Lung (tissue), 11 donors: ENCODE measurements at regions not wholly inside any gene's neighbourhood (a gene's known extent, or its start where the extent isn't known, plus 50 kb on each side); places are given as distances from the start of the nearest gene placed in this dataset.

Experiments
- ATAC-seq: fragments of 200-7000 bp; cut with Tn5 transposase; one replicate; pipeline ENCODE4 v1.9.1; 2020; ENCODE audit warnings: moderate number of reproducible peaks; ENCODE audit not compliant: insufficient read depth, low FRiP score
- DNase-seq, 3 donors: peaks; one replicate each; pipeline ENCODE4 v3.0.0-alpha.2; 2013 to 2017
- H3K27ac ChIP-seq, 2 donors: one replicate each; pipeline ENCODE4 v1.5.1; 2013; ENCODE audit warnings: mild to moderate bottlenecking in 2 of 2, moderate library complexity in 2 of 2, control low read depth in 1 of 2, inconsistent platforms in 1 of 2, low read depth in 1 of 2, low read length in 1 of 2
- H3K27me3 ChIP-seq, 3 donors: one replicate each; pipeline ENCODE4 v1.5.1; 2013; ENCODE audit warnings: low read length in 2 of 3; ENCODE audit not compliant: control insufficient read depth in 3 of 3, insufficient read depth in 3 of 3
- H3K36me3 ChIP-seq, 4 donors: one replicate each; pipeline ENCODE4 v1.5.1; 2013; ENCODE audit warnings: low read length in 4 of 4, mild to moderate bottlenecking in 1 of 4, moderate library complexity in 1 of 4; ENCODE audit not compliant: control insufficient read depth in 4 of 4, insufficient read depth in 4 of 4
- H3K4me1 ChIP-seq, 5 donors: one replicate each; pipeline ENCODE4 v1.5.1; 2013; ENCODE audit warnings: low read length in 5 of 5, mild to moderate bottlenecking in 2 of 5, moderate library complexity in 1 of 5; ENCODE audit not compliant: control insufficient read depth in 5 of 5, insufficient read depth in 5 of 5
- H3K4me3 ChIP-seq: one replicate; pipeline ENCODE4 v1.5.1; 2013; ENCODE audit warnings: mild to moderate bottlenecking, control low read depth, moderate library complexity
- H3K9ac ChIP-seq, 2 donors: one replicate each; pipeline ENCODE4 v1.5.1; 2013; ENCODE audit warnings: low read length in 2 of 2, control low read depth in 1 of 2; ENCODE audit not compliant: insufficient read depth in 1 of 2
- H3K9me3 ChIP-seq, 4 donors: one replicate each; pipeline ENCODE4 v1.5.1; 2013; ENCODE audit warnings: low read length in 3 of 4, mild to moderate bottlenecking in 1 of 4, moderate library complexity in 1 of 4; ENCODE audit not compliant: control insufficient read depth in 4 of 4, insufficient read depth in 3 of 4
- WGBS, 2 donors: extraction: QIAGEN DNeasy Blood & Tissue Kit; methylation state at CpG; one replicate each; pipeline ENCODE4 v1.1.7; 2013; 5-methylcytosine and 5-hydroxymethylcytosine counted together
- TF ChIP-seq, protein P1 (sequence below): IDR thresholded peaks from 2 replicates; pipeline ENCODE4 v1.5.1; 2012; ENCODE audit warnings: mild to moderate bottlenecking; ENCODE audit errors: control extremely low read depth, extremely low read depth
- donor health status: control.
- donor health status: control.
- donor health status: Bipolar disorder and iron deficiency.
- donor health status: healthy.
- donor health status: DM: yes; HTN: yes; CAD: no.

DNA sequence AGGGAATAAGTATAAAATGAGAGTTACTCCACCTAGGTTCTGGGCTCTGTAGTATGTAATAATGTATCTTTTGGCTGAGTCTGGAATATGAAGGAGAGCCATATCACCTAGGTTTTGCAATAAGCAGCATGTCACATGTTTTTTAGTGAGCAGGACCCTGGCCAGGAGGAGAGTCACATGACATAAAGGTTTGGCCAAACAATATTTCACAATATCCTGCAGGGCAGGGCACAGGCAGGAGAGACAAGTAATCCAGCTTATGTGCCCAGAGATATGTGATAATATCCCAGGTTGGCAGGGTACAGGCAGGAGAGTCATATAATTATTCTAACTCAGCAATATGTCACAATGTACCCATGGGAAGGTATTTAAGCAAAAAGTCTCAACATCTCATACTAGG lies 1169.6 kb upstream of the AMELY start:
- DNase-seq: no peak
- ATAC-seq: no peak
- H3K36me3 ChIP-seq: no peaks in the 10 kb centered on the region
- H3K27ac ChIP-seq: no peak overlapping the region
- H3K9me3 ChIP-seq: no peaks in the 10 kb centered on the region
- H3K9ac ChIP-seq: no peak overlapping the region
- no peak overlapping the region for H3K4me3 ChIP-seq
- no peaks in the 10 kb centered on the region for H3K4me1 ChIP-seq
- TF ChIP-seq, protein P1, sequence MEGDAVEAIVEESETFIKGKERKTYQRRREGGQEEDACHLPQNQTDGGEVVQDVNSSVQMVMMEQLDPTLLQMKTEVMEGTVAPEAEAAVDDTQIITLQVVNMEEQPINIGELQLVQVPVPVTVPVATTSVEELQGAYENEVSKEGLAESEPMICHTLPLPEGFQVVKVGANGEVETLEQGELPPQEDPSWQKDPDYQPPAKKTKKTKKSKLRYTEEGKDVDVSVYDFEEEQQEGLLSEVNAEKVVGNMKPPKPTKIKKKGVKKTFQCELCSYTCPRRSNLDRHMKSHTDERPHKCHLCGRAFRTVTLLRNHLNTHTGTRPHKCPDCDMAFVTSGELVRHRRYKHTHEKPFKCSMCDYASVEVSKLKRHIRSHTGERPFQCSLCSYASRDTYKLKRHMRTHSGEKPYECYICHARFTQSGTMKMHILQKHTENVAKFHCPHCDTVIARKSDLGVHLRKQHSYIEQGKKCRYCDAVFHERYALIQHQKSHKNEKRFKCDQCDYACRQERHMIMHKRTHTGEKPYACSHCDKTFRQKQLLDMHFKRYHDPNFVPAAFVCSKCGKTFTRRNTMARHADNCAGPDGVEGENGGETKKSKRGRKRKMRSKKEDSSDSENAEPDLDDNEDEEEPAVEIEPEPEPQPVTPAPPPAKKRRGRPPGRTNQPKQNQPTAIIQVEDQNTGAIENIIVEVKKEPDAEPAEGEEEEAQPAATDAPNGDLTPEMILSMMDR: no peak
- H3K27me3 ChIP-seq: no peaks in the 10 kb centered on the region

DNA sequence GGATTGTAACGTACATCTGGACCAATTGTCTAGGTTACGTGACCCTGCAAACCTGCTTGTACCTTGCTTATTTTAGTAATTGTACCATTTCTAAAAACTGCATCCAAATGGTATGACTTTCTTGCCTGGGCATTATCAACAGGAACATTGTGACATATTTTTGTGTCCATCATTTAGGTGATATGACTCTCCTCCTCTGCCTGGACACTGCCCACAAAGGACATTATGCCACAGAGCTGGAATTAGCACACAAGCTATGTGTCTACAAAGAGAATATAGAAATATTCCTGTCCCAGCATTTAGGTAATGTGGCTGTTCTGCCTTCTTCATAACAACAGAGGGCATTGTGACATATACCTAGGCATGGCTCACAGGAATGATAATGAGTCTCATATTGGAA lies 1153.7 kb upstream of the AMELY start:
- TF ChIP-seq, protein P1: no peak
- Histone ChIP-seq H3K27ac (no peak overlapping the region), H3K36me3 (no peaks in the 10 kb centered on the region), H3K9me3 (no peaks in the 10 kb centered on the region), H3K27me3 (no peaks in the 10 kb centered on the region), H3K4me3 (no peak overlapping the region), H3K9ac (no peak overlapping the region), H3K4me1 (no peaks in the 10 kb centered on the region)
- ATAC-seq (no peak), DNase-seq (no peak)
- WGBS, 2 donors: 81% methylated on average over 2 of the region's 2 CpGs; no CpG with 5 or more reads in 1 of the 2 donors

DNA sequence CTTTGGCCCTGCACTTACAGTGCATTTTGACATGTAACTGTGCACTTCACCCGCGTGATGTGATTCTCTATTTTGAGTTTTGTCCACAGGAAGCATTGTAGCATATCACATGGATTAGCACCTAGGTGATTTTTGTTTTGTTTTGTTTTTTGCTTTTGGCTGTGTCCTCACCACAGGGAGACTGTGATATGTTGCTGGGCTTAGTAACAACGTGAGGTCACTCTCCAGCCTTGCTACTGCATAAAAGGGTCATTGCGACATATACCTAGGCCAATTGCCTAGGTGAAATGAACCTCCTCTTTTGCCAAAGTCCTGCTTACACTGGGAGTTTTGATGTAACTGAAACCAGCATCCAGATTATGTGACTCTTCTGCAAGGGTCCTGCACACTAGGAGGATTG lies 1152.9 kb upstream of the AMELY start:
- ATAC-seq: no peak
- H3K4me3 ChIP-seq: no peak overlapping the region
- no peaks in the 10 kb centered on the region for H3K36me3 ChIP-seq
- H3K9ac ChIP-seq: no peak overlapping the region
- no peak for DNase-seq
- no peaks in the 10 kb centered on the region for H3K27me3 ChIP-seq
- H3K4me1 ChIP-seq: no peaks in the 10 kb centered on the region
- 84% methylated on average over 4 of the region's 4 CpGs; no CpG with 5 or more reads in 1 of the 2 donors for WGBS, 2 donors
- no peaks in the 10 kb centered on the region for H3K9me3 ChIP-seq
- TF ChIP-seq, protein P1: no peak
- no peak overlapping the region for H3K27ac ChIP-seq

DNA sequence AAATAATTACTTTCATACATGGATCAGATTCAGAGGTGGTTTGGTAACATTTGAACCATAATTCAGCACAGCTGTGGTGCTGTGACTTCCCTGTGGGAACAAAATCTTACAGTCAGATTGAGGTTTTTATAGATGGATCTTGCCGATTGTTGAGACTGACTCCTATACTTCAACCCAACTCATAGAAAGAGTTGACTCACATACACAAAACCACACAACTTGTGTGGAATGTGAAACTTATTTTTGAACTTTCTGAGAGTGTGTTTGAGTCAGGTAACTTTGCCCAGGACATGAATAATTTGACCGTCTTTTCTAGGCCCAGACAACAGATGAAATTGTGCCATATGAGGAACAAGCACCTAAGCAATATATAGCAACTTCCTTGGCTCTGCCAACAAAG lies 1152.4 kb upstream of the AMELY start:
- DNase-seq (no peak), ATAC-seq (no peak)
- Histone ChIP-seq H3K4me1 (no peaks in the 10 kb centered on the region), H3K36me3 (no peaks in the 10 kb centered on the region), H3K9ac (no peak overlapping the region), H3K4me3 (no peak overlapping the region), H3K27ac (no peak overlapping the region), H3K9me3 (no peaks in the 10 kb centered on the region), H3K27me3 (no peaks in the 10 kb centered on the region)
- WGBS, 2 donors: 100% methylated on average over 2 of the region's 2 CpGs; no CpG with 5 or more reads in 1 of the 2 donors
- TF ChIP-seq, protein P1: no peak
